Naive thymus-derived CD4-positive, alpha-beta T cell (primary cell): ENCODE measurements at regions not wholly inside any gene's neighbourhood (a gene's known extent, or its start where the extent isn't known, plus 50 kb on each side); places are given as distances from the start of the nearest gene placed in this dataset.

Source experiments
- ATAC-seq: fragments of 150-1000 bp; cut with Tn5 transposase; 2 replicates; pipeline ENCODE4 v1.10.0; 2021; ENCODE audit warnings: mild to moderate bottlenecking, moderate library complexity
- CTCF ChIA-PET: fragments of 350-600 bp; sonication (Branson Sonifier 250); formaldehyde crosslinking; loops from one replicate; lab custom pipeline; 2021; ENCODE audit warnings: antibody characterized with exemption; lab: Charles Lee
- POLR2A ChIA-PET: fragments of 350-600 bp; sonication (Branson Sonifier 250); formaldehyde crosslinking; loops from one replicate; lab custom pipeline; 2021; ENCODE audit warnings: antibody characterized with exemption, inconsistent platforms; lab: Charles Lee
- DNase-seq, 9 donors: peaks; one replicate each; pipeline versions ENCODE4 v3.0.0 to v3.0.0-alpha.2; 2020 to 2022; ENCODE audit warnings: mixed read lengths in 1 of 9
- H3K27ac ChIP-seq: one replicate; pipeline ENCODE4 v1.7.0; 2013; ENCODE audit warnings: mild to moderate bottlenecking, low read depth, low read length, moderate library complexity
- H3K27me3 ChIP-seq, 2 donors: one replicate each; pipeline ENCODE4 v1.7.0; 2013; ENCODE audit warnings: low read length in 2 of 2, mild to moderate bottlenecking in 2 of 2, moderate library complexity in 2 of 2; ENCODE audit not compliant: control insufficient read depth in 2 of 2, insufficient read depth in 2 of 2
- H3K36me3 ChIP-seq, 3 experiments: 1 replicate in 2 of 3; 2 replicates in 1 of 3; pipeline ENCODE4 v1.7.0; 2013; ENCODE audit warnings: low read length in 3 of 3, mild to moderate bottlenecking in 3 of 3, moderate library complexity in 1 of 3; ENCODE audit not compliant: insufficient read depth in 3 of 3, control insufficient read depth in 2 of 3
- H3K4me1 ChIP-seq, 2 donors: one replicate each; pipeline ENCODE4 v1.7.0; 2013; ENCODE audit warnings: low read length in 2 of 2, mild to moderate bottlenecking in 2 of 2, moderate library complexity in 1 of 2; ENCODE audit not compliant: control insufficient read depth in 2 of 2, insufficient read depth in 2 of 2
- H3K4me3 ChIP-seq: 2 replicates; pipeline ENCODE4 v1.7.0; 2013; ENCODE audit warnings: mild to moderate bottlenecking, low read length
- H3K9me3 ChIP-seq, 3 experiments: 1 replicate in 2 of 3; 2 replicates in 1 of 3; pipeline ENCODE4 v1.7.0; 2013; ENCODE audit warnings: low read length in 3 of 3; ENCODE audit not compliant: control insufficient read depth in 2 of 3
- H3K27ac Mint-ChIP-seq, 9 donors: one replicate each; pipeline ENCODE4 v1.8.0; 2020 to 2022; ENCODE audit warnings: mixed read lengths in 9 of 9, mild to moderate bottlenecking in 8 of 9, moderate library complexity in 5 of 9, inconsistent platforms in 2 of 9
- H3K27me3 Mint-ChIP-seq, 5 donors: one replicate each; pipeline ENCODE4 v1.8.0; 2021 to 2022; ENCODE audit warnings: mixed read lengths in 5 of 5, mild to moderate bottlenecking in 1 of 5
- H3K36me3 Mint-ChIP-seq, 5 donors: one replicate each; pipeline ENCODE4 v1.8.0; 2020 to 2022; ENCODE audit warnings: mixed read lengths in 5 of 5, mild to moderate bottlenecking in 3 of 5, inconsistent platforms in 1 of 5
- H3K4me1 Mint-ChIP-seq, 7 donors: one replicate each; pipeline ENCODE4 v1.8.0; 2020 to 2022; ENCODE audit warnings: mixed read lengths in 7 of 7, mild to moderate bottlenecking in 3 of 7, inconsistent platforms in 1 of 7
- H3K4me3 Mint-ChIP-seq, 10 donors: one replicate each; pipeline ENCODE4 v1.8.0; 2020 to 2022; ENCODE audit warnings: mild to moderate bottlenecking in 10 of 10, mixed read lengths in 10 of 10, moderate library complexity in 6 of 10, inconsistent platforms in 2 of 10
- H3K9me3 Mint-ChIP-seq, 11 donors: one replicate each; pipeline ENCODE4 v1.8.0; 2020 to 2022; ENCODE audit warnings: mixed read lengths in 11 of 11, mild to moderate bottlenecking in 4 of 11, inconsistent platforms in 1 of 11, moderate library complexity in 1 of 11
- intact Hi-C, 2 donors: fragments of 100-400 bp; cut with micrococcal nuclease; formaldehyde crosslinking; loops; one replicate each; pipeline ENCODE4 v1.15.1; 2023

- DNase-seq, result no peak
- Mint-ChIP-seq H3K4me1 (no peaks in the 10 kb centered on the region), H3K27me3 (no peaks in the 10 kb centered on the region), H3K9me3 (no peaks in the 10 kb centered on the region), H3K27ac (no peak overlapping the region), H3K36me3 (no peaks in the 10 kb centered on the region), H3K4me3 (no peak overlapping the region)
- Histone ChIP-seq H3K4me3 (no peak overlapping the region), H3K27me3 (no peaks in the 10 kb centered on the region), H3K27ac (no peak overlapping the region), H3K4me1 (no peaks in the 10 kb centered on the region), H3K36me3 (no peaks in the 10 kb centered on the region), H3K9me3 (no peaks in the 10 kb centered on the region)
- POLR2A ChIA-PET, result no interaction called here
- CTCF ChIA-PET, result no interaction called here
- no peak for ATAC-seq
- intact Hi-C loops, result no loop called here
Measured at GRCh38 chrX:138865093-138865649, 153.7 kb upstream of the FGF13 start.

GRCh38 chrX:138859421-138859820, 147.9 kb upstream of the FGF13 start:
- POLR2A ChIA-PET, result no interaction called here

DNA sequence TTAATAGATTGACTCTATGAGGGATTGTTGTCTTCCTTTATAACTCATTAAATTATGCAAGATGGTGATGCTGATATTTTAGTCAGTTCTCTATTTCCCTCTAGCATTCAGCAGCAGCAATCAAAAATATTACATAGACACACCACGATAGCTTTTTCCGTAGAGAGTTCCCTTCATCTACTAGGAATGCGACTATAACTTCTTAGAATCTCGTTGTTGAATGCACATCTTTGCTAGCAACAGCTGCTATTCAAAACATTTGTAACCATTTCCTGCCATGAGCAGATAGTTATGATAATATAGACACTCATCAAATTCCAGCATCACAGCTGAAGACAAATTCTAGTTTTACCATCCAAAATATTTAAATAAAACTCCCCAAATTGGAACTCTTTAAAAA, 147.4 kb upstream of the FGF13 start:
- no peak overlapping the region for H3K27ac ChIP-seq
- no peak overlapping the region for H3K4me3 ChIP-seq
- POLR2A ChIA-PET, result no interaction called here
- no peaks in the 10 kb centered on the region for H3K27me3 ChIP-seq
- ATAC-seq (no peak), DNase-seq (no peak)
- intact Hi-C loops, result no loop called here
- no peaks in the 10 kb centered on the region for H3K4me1 Mint-ChIP-seq
- no peak overlapping the region for H3K27ac Mint-ChIP-seq
- CTCF ChIA-PET, result no interaction called here
- H3K4me3 Mint-ChIP-seq, result no peak overlapping the region
- no peaks in the 10 kb centered on the region for H3K4me1 ChIP-seq
- H3K36me3 ChIP-seq, result no peaks in the 10 kb centered on the region
- no peaks in the 10 kb centered on the region for H3K27me3 Mint-ChIP-seq
- peaks cover 0 to 1% (median 0%) of the 10 kb centered on the region in 11 donors for H3K9me3 Mint-ChIP-seq
- no peaks in the 10 kb centered on the region for H3K36me3 Mint-ChIP-seq
- H3K9me3 ChIP-seq, result no peaks in the 10 kb centered on the region

More at GRCh38 chrX:138859421-138859820, 147.9 kb upstream of the FGF13 start:
- H3K4me1 Mint-ChIP-seq, result no peaks in the 10 kb centered on the region
- H3K27ac ChIP-seq, result no peak overlapping the region
- no peaks in the 10 kb centered on the region for H3K36me3 Mint-ChIP-seq
- CTCF ChIA-PET, result no interaction called here
- no peak overlapping the region for H3K4me3 ChIP-seq
- no peaks in the 10 kb centered on the region for H3K27me3 ChIP-seq
- no peaks in the 10 kb centered on the region for H3K27me3 Mint-ChIP-seq
- ATAC-seq (no peak), DNase-seq (no peak)
- peaks cover 0 to 1% (median 0%) of the 10 kb centered on the region in 11 donors for H3K9me3 Mint-ChIP-seq
- no peaks in the 10 kb centered on the region for H3K4me1 ChIP-seq
- H3K36me3 ChIP-seq, result no peaks in the 10 kb centered on the region
- H3K27ac Mint-ChIP-seq, result no peak overlapping the region
- intact Hi-C loops, result no loop called here
- H3K9me3 ChIP-seq, result no peaks in the 10 kb centered on the region
- H3K4me3 Mint-ChIP-seq, result no peak overlapping the region

GRCh38 chrX:138858438-138858837, 146.9 kb upstream of the FGF13 start:
- H3K4me3 Mint-ChIP-seq, result no peak overlapping the region
- no peak overlapping the region for H3K27ac Mint-ChIP-seq
- ChIA-PET POLR2A (no interaction called here), CTCF (no interaction called here)
- ATAC-seq (no peak), DNase-seq (no peak)
- H3K36me3 Mint-ChIP-seq, result no peaks in the 10 kb centered on the region
- Histone ChIP-seq H3K4me3 (no peak overlapping the region), H3K4me1 (no peaks in the 10 kb centered on the region), H3K36me3 (no peaks in the 10 kb centered on the region), H3K9me3 (no peaks in the 10 kb centered on the region), H3K27me3 (no peaks in the 10 kb centered on the region), H3K27ac (no peak overlapping the region)
- intact Hi-C loops, result no loop called here
- H3K27me3 Mint-ChIP-seq, result no peaks in the 10 kb centered on the region
- peaks cover 0 to 1% (median 0%) of the 10 kb centered on the region in 11 donors for H3K9me3 Mint-ChIP-seq
- H3K4me1 Mint-ChIP-seq, result no peaks in the 10 kb centered on the region

DNA sequence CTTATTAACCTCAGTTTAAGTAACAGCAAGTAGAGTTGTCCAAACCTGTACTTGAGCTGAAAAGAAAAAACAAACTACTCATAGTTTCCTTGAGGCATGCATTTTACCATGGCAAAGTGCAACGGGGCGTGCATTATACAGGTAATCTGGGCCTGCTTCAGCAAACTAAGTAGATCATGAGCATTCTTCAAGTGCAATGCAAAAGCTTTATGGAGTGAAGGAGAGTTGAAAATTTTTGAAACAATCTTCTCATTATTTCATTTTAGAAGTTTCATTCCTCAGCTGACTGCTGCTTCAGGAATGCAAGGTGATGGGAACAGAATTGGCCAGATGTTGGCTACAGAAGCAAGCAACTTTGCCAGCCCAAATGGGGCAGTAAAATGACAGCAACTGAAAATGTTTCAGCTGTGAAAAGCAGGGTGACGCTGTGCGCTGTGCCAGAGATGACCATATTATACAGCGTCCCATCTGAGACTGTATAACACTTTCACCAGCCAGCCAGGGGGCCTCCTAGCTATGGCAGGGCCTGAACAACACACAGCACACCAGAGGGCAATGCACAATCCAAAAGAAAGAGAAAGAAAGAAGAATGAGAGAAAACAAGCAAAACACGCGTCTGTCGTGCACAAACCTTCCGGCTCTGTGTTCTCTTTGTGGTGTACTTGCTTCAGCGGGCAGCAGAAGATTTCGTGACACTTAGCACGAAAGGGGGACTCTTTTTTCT, 145.5 kb upstream of the FGF13 start:
- Mint-ChIP-seq H3K27me3 (no peaks in the 10 kb centered on the region), H3K36me3 (no peaks in the 10 kb centered on the region), H3K4me1 (no peaks in the 10 kb centered on the region), H3K9me3 (peaks cover 0 to 1% (median 0%) of the 10 kb centered on the region in 11 donors), H3K4me3 (no peak overlapping the region), H3K27ac (no peak overlapping the region)
- POLR2A ChIA-PET, result no interaction called here
- Histone ChIP-seq H3K27ac (no peak overlapping the region), H3K36me3 (no peaks in the 10 kb centered on the region), H3K4me3 (no peak overlapping the region), H3K27me3 (no peaks in the 10 kb centered on the region), H3K9me3 (no peaks in the 10 kb centered on the region), H3K4me1 (no peaks in the 10 kb centered on the region)
- intact Hi-C loops, result no loop called here
- DNase-seq, result no peak
- CTCF ChIA-PET, result no interaction called here
- ATAC-seq, result no peak

DNA sequence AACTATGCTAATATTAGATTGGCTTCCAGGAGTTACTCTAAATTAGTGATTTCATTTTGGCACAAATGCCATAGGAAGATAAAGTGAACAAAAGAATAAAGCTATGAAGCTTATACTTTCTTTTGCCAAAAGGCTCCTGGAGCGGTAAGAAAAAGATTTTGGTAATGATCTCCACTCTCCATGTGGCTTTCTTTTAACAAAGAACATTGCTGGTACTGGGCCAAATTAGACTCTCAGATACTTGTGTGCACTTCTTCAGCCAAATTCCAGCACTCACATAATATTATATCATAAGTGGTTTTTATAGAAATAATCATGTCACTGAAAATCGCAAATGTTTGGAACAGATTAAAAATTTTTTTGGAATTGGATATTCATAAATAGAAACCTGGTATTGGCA, 142.4 kb upstream of the FGF13 start:
- no peak for ATAC-seq
- H3K4me3 Mint-ChIP-seq, result no peak overlapping the region
- POLR2A ChIA-PET, result no interaction called here
- DNase-seq, result no peak
- H3K27ac Mint-ChIP-seq, result no peak overlapping the region
- intact Hi-C loops, result no loop called here
- Histone ChIP-seq H3K27me3 (no peaks in the 10 kb centered on the region), H3K4me3 (no peak overlapping the region), H3K9me3 (no peaks in the 10 kb centered on the region), H3K36me3 (no peaks in the 10 kb centered on the region), H3K4me1 (no peaks in the 10 kb centered on the region), H3K27ac (no peak overlapping the region)
- CTCF ChIA-PET, result no interaction called here
- no peaks in the 10 kb centered on the region for H3K36me3 Mint-ChIP-seq
- no peaks in the 10 kb centered on the region for H3K4me1 Mint-ChIP-seq
- peaks cover 0 to 3% (median 0%) of the 10 kb centered on the region in 11 donors for H3K9me3 Mint-ChIP-seq
- H3K27me3 Mint-ChIP-seq, result no peaks in the 10 kb centered on the region

- Mint-ChIP-seq H3K27me3 (no peaks in the 10 kb centered on the region), H3K9me3 (peaks cover 0 to 3% (median 0%) of the 10 kb centered on the region in 11 donors), H3K27ac (no peak overlapping the region), H3K4me3 (no peak overlapping the region), H3K4me1 (no peaks in the 10 kb centered on the region), H3K36me3 (no peaks in the 10 kb centered on the region)
- intact Hi-C loops, result no loop called here
- ChIA-PET CTCF (no interaction called here), POLR2A (no interaction called here)
- Histone ChIP-seq H3K36me3 (no peaks in the 10 kb centered on the region), H3K4me3 (no peak overlapping the region), H3K27ac (no peak overlapping the region), H3K9me3 (no peaks in the 10 kb centered on the region), H3K27me3 (no peaks in the 10 kb centered on the region), H3K4me1 (no peaks in the 10 kb centered on the region)
- no peak for DNase-seq
- no peak for ATAC-seq
Measured at GRCh38 chrX:138849521-138849920, 138.0 kb upstream of the FGF13 start.
